OCI-LY1 (cell line): ENCODE measurements at regions not wholly inside any gene's neighbourhood (a gene's known extent, or its start where the extent isn't known, plus 50 kb on each side); places are given as distances from the start of the nearest gene placed in this dataset.

Experiments
- H2AFZ ChIP-seq: fragments of 200-600 bp; sonication (generic), shearing (Covaris generic); 2 replicates; pipeline ENCODE4 v1.6.0; 2014; ENCODE audit warnings: antibody characterized with exemption, mild to moderate bottlenecking, low read length
- H3F3A ChIP-seq: fragments of 200-600 bp; sonication (generic), shearing (Covaris generic); 2 replicates; pipeline ENCODE4 v1.6.0; 2014; ENCODE audit warnings: mild to moderate bottlenecking, antibody characterized with exemption, low read length, moderate library complexity; ENCODE audit not compliant: insufficient read depth
- H3K27ac ChIP-seq: fragments of 200-600 bp; sonication (generic); 2 replicates; pipeline ENCODE4 v1.5.1; 2014; ENCODE audit warnings: low read length, mixed run types, mild to moderate bottlenecking, low read depth; ENCODE audit not compliant: poor library complexity, severe bottlenecking
- H3K27me3 ChIP-seq: fragments of 200-600 bp; sonication (generic); 2 replicates; pipeline ENCODE4 v1.6.0; 2014; ENCODE audit warnings: antibody characterized with exemption, mild to moderate bottlenecking, low read length, moderate library complexity; ENCODE audit not compliant: insufficient read depth
- H3K36me3 ChIP-seq: fragments of 200-600 bp; sonication (generic); 2 replicates; pipeline ENCODE4 v1.6.1; 2014; ENCODE audit warnings: mild to moderate bottlenecking, antibody characterized with exemption, low read length, moderate library complexity, mixed read lengths; ENCODE audit not compliant: insufficient read depth
- H3K4me1 ChIP-seq: fragments of 200-600 bp; sonication (generic); 2 replicates; pipeline ENCODE4 v1.5.1; 2014; ENCODE audit warnings: mild to moderate bottlenecking, low read length, moderate library complexity; ENCODE audit not compliant: insufficient read depth, severe bottlenecking
- H3K4me2 ChIP-seq: fragments of 200-600 bp; sonication (generic), shearing (Covaris generic); 2 replicates; pipeline ENCODE4 v1.6.1; 2014; ENCODE audit warnings: low read length
- H3K4me3 ChIP-seq: fragments of 200-600 bp; sonication (generic); 2 replicates; pipeline ENCODE4 v1.5.1; 2014; ENCODE audit warnings: low read length, low read depth, mild to moderate bottlenecking, mixed read lengths; ENCODE audit not compliant: poor library complexity, severe bottlenecking
- H3K79me2 ChIP-seq: fragments of 200-600 bp; shearing (Covaris generic); 2 replicates; pipeline ENCODE4 v1.6.1; 2016; ENCODE audit warnings: mixed run types, low read length, mixed read lengths; ENCODE audit not compliant: insufficient read depth
- H3K9ac ChIP-seq: fragments of 200-600 bp; sonication (generic), shearing (Covaris generic); 2 replicates; pipeline ENCODE4 v1.6.1; 2014; ENCODE audit warnings: mild to moderate bottlenecking, low read length, mixed read lengths
- H3K9me2 ChIP-seq: fragments of 200-600 bp; sonication (generic), shearing (Covaris generic); 2 replicates; pipeline ENCODE4 v1.6.1; 2014; ENCODE audit warnings: low read depth, mild to moderate bottlenecking, low read length, mixed read lengths
- H3K9me3 ChIP-seq: fragments of 200-600 bp; shearing (Covaris generic); 2 replicates; pipeline ENCODE4 v1.6.1; 2014; ENCODE audit warnings: low read length, mixed read lengths
- H4K20me1 ChIP-seq: fragments of 200-600 bp; sonication (generic), shearing (Covaris generic); 2 replicates; pipeline ENCODE4 v1.6.0; 2016; ENCODE audit warnings: mild to moderate bottlenecking, low read length; ENCODE audit not compliant: insufficient read depth
- EZH2 ChIP-seq: fragments of 200-600 bp; sonication (generic), shearing (Covaris generic); IDR thresholded peaks from 2 replicates; pipeline ENCODE4 v1.8.0; 2017; ENCODE audit warnings: borderline replicate concordance, mixed run types, mild to moderate bottlenecking, antibody characterized with exemption, low read length, moderate library complexity, mixed read lengths
- TF ChIP-seq, protein P1 (sequence below): fragments of 200-600 bp; sonication (generic), shearing (Covaris generic); IDR thresholded peaks from 2 replicates; pipeline ENCODE4 v1.5.1; 2017; ENCODE audit warnings: mild to moderate bottlenecking, antibody characterized with exemption, low read length, moderate library complexity, mixed read lengths

GRCh38 chr4:114037988-114038387, 58.5 kb upstream of the ARSJ start:
- Histone ChIP-seq H3K4me3 (no peak overlapping the region), H3K36me3 (no peaks in the 10 kb centered on the region), H4K20me1 (no peaks in the 10 kb centered on the region), H3K79me2 (no peaks in the 10 kb centered on the region), H3K27ac (no peak overlapping the region), H3F3A (no peaks in the 10 kb centered on the region), H3K27me3 (no peaks in the 10 kb centered on the region), H3K4me2 (no peak overlapping the region), H2AFZ (no peak overlapping the region), H3K9ac (no peak overlapping the region), H3K4me1 (no peaks in the 10 kb centered on the region), H3K9me3 (no peaks in the 10 kb centered on the region), H3K9me2 (no peaks in the 10 kb centered on the region)
- no peak for TF ChIP-seq EZH2
- TF ChIP-seq, protein P1, sequence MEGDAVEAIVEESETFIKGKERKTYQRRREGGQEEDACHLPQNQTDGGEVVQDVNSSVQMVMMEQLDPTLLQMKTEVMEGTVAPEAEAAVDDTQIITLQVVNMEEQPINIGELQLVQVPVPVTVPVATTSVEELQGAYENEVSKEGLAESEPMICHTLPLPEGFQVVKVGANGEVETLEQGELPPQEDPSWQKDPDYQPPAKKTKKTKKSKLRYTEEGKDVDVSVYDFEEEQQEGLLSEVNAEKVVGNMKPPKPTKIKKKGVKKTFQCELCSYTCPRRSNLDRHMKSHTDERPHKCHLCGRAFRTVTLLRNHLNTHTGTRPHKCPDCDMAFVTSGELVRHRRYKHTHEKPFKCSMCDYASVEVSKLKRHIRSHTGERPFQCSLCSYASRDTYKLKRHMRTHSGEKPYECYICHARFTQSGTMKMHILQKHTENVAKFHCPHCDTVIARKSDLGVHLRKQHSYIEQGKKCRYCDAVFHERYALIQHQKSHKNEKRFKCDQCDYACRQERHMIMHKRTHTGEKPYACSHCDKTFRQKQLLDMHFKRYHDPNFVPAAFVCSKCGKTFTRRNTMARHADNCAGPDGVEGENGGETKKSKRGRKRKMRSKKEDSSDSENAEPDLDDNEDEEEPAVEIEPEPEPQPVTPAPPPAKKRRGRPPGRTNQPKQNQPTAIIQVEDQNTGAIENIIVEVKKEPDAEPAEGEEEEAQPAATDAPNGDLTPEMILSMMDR: no peak

- H3K4me1 ChIP-seq: no peaks in the 10 kb centered on the region
- TF ChIP-seq EZH2: no peak
- TF ChIP-seq, protein P1: no peak
- H3K9ac ChIP-seq: no peak overlapping the region
- no peak overlapping the region for H3K27ac ChIP-seq
- no peaks in the 10 kb centered on the region for H3K9me3 ChIP-seq
- no peaks in the 10 kb centered on the region for H3K79me2 ChIP-seq
- H3K27me3 ChIP-seq: no peaks in the 10 kb centered on the region
- H3K9me2 ChIP-seq: no peaks in the 10 kb centered on the region
- no peaks in the 10 kb centered on the region for H3K36me3 ChIP-seq
- no peak overlapping the region for H3K4me3 ChIP-seq
- H3K4me2 ChIP-seq: no peak overlapping the region
- no peaks in the 10 kb centered on the region for H3F3A ChIP-seq
- H4K20me1 ChIP-seq: no peaks in the 10 kb centered on the region
- H2AFZ ChIP-seq: no peak overlapping the region
Measured at GRCh38 chr4:114038762-114039387, 59.4 kb upstream of the ARSJ start.

DNA sequence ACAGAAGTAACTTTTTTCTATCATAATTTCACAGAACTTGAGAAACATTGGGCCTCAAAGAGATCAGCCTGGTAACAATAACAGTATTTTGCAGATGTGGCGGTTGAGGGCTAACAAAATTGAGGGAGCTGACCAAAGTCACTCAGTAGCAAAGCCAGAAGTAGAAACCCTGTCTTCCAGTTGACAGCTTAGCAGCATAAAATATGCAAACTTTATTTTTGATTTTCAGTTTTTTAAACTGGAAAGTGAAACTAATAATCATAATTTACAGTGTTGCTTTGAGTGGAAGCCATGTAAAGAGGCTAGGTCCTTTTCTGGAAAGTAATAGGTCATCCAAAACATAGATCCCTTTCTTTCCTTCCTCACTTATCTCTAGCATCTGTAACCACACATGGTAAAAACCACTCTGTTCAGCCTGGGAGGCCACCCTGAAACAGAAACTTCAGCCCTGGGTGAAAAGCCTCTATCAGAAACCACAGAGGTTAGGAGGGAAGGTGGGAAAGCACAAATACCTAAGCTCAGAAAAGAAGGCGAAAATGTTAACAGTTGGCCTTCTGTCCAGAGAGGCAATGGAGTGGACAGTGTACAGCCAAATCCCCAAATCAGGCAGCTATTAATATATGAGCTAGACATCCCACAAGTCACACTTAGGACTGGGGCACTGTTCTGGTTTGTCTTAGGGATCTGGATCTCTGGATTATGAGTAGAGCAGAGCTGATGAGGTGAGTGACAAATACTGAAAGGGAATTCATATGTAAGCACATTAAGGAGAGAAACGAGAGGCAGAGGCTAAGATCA, 61.1 kb upstream of the ARSJ start:
- Histone ChIP-seq H3K36me3 (no peaks in the 10 kb centered on the region), H3K27ac (no peak overlapping the region), H3K9me2 (no peaks in the 10 kb centered on the region), H3K4me1 (no peaks in the 10 kb centered on the region), H3K27me3 (no peaks in the 10 kb centered on the region), H3K4me3 (no peak overlapping the region), H3K9me3 (no peaks in the 10 kb centered on the region), H3K4me2 (no peak overlapping the region), H2AFZ (no peak overlapping the region), H3F3A (no peaks in the 10 kb centered on the region), H4K20me1 (no peaks in the 10 kb centered on the region), H3K79me2 (no peaks in the 10 kb centered on the region), H3K9ac (no peak overlapping the region)
- TF ChIP-seq, protein P1: no peak
- no peak for TF ChIP-seq EZH2
